HG03095 (cell line): ENCODE measurements at regions not wholly inside any gene's neighbourhood (a gene's known extent, or its start where the extent isn't known, plus 50 kb on each side); places are given as distances from the start of the nearest gene placed in this dataset.

ENCODE experiments used
- ATAC-seq: cut with Tn5 transposase; IDR thresholded peaks from one replicate; pipeline ENCODE4 v1.9.1; 2021; ENCODE audit warnings: moderate library complexity; ENCODE audit not compliant: unreplicated experiment

- ATAC-seq, result no peak
Measured at GRCh38 chr22:47943729-47944700, 1181.6 kb downstream of the TBC1D22A start.

GRCh38 chr22:47940211-47940610 is 1177.8 kb downstream of the TBC1D22A start:
- no peak for ATAC-seq

- ATAC-seq, result no peak
Measured at GRCh38 chr22:47933891-47934290, 1171.4 kb downstream of the TBC1D22A start.

- no peak for ATAC-seq
Measured at GRCh38 chr22:47933226-47933625, 1170.8 kb downstream of the TBC1D22A start.

- no peak for ATAC-seq
Measured at GRCh38 chr22:47929646-47930185, 1167.3 kb downstream of the TBC1D22A start.

GRCh38 chr22:47929073-47929472 is 1166.6 kb downstream of the TBC1D22A start:
- ATAC-seq, result no peak

GRCh38 chr22:47928631-47929030 is 1166.2 kb downstream of the TBC1D22A start:
- ATAC-seq, result no peak

GRCh38 chr22:47927648-47928210 is 1165.3 kb downstream of the TBC1D22A start:
- ATAC-seq, result no peak

- no peak for ATAC-seq
Measured at GRCh38 chr22:47923011-47923427, 1160.6 kb downstream of the TBC1D22A start.

- ATAC-seq, result no peak
Measured at GRCh38 chr22:47921906-47922305, 1159.5 kb downstream of the TBC1D22A start.

GRCh38 chr22:47920380-47920959 is 1158.0 kb downstream of the TBC1D22A start:
- no peak for ATAC-seq

GRCh38 chr22:47919893-47920292 is 1157.4 kb downstream of the TBC1D22A start:
- no peak for ATAC-seq

- ATAC-seq, result no peak
Measured at GRCh38 chr22:47919001-47919441, 1156.6 kb downstream of the TBC1D22A start.

GRCh38 chr22:47918276-47918921 is 1155.9 kb downstream of the TBC1D22A start:
- ATAC-seq, result no peak

- ATAC-seq, result no peak
Measured at GRCh38 chr22:47914481-47915097, 1152.1 kb downstream of the TBC1D22A start.

- no peak for ATAC-seq
Measured at GRCh38 chr22:47902646-47903180, 1140.3 kb downstream of the TBC1D22A start.

GRCh38 chr22:47901911-47902310 is 1139.5 kb downstream of the TBC1D22A start:
- ATAC-seq, result no peak

- no peak for ATAC-seq
Measured at GRCh38 chr22:47899894-47900293, 1137.4 kb downstream of the TBC1D22A start.

GRCh38 chr22:47898946-47899345 is 1136.5 kb downstream of the TBC1D22A start:
- no peak for ATAC-seq

GRCh38 chr22:47891609-47892008 is 1129.2 kb downstream of the TBC1D22A start:
- ATAC-seq, result no peak
